ENCODE measurements at regions not wholly inside any gene's neighbourhood (a gene's known extent, or its start where the extent isn't known, plus 50 kb on each side); places are given as distances from the start of the nearest gene placed in this dataset.

- DNase-seq (ENCODE audit: low spot score): no peak
- no peaks in the 10 kb centered on the region for H3K36me3 ChIP-seq (ENCODE audit: insufficient read depth, low read length)
- no peaks in the 10 kb centered on the region for H4K20me1 ChIP-seq (ENCODE audit: insufficient read depth, low read length)
- no TSS peak for BruUV-seq (replicated peaks)
- H3K4me1 ChIP-seq (ENCODE audit: insufficient read depth, low read length, poor library complexity, severe bottlenecking): peaks cover 10% of the 10 kb centered on the region
- H3K4me2 ChIP-seq (ENCODE audit: low read length): peak overlapping the region; percentile 50
- ChIA-PET POLR2A (interaction anchor here (0.7 to 2.9 kb wide), 11 partner anchors 12 to 124 kb away, joined by 3 to 11 read pairs (median 3); partner anchors contain the start of gene LMO4), CTCF (ENCODE audit: unreplicated experiment) (interaction anchor here (0.5 to 0.7 kb wide), 2 partner anchors 124 to 603 kb away, joined by 3 read pairs; no protein-coding TSS in a partner anchor)
- peak overlapping the region; percentile 20 for H3K4me3 ChIP-seq (ENCODE audit: low read depth, low read length, poor library complexity, severe bottlenecking)
- H3K9me2 ChIP-seq (ENCODE audit: insufficient read depth, low read length): no peaks in the 10 kb centered on the region; the same call in 1 of the 2 replicates
- H3K27ac ChIP-seq (ENCODE audit: low read depth, low read length, poor library complexity, severe bottlenecking): no peak overlapping the region
- intact Hi-C loops (cut with micrococcal nuclease; ENCODE audit: unreplicated experiment): loop anchor here (1.0 kb wide), 1 partner anchor 122 kb away; the partner anchor contains the start of gene LMO4
- no peaks in the 10 kb centered on the region for H3K79me2 ChIP-seq (ENCODE audit: insufficient read depth, low read depth, low read length)
- no peak for TF ChIP-seq CTCF (conservative IDR thresholded peaks at IDR 0.05; ENCODE audit: low read length)
- TF ChIP-seq EZH2phosphoT487 (IDR thresholded peaks at IDR 0.05; ENCODE audit: borderline replicate concordance, low read depth, low read length): no peak
- peak overlapping the region; percentile 98 for H2AFZ ChIP-seq (ENCODE audit: low read length)
- no peaks in the 10 kb centered on the region for H3K9me3 ChIP-seq (ENCODE audit: low read length)
These were observed 121.5 kb downstream of the LMO4 start for GRCh38 chr1:87450136-87450535.

GRCh38 chr1:87450615-87451209 lies 122.0 kb downstream of the LMO4 start:
- Histone ChIP-seq H3K4me3 (ENCODE audit: low read depth, low read length, poor library complexity, severe bottlenecking) (no peak overlapping the region), H3K79me2 (ENCODE audit: insufficient read depth, low read depth, low read length) (no peaks in the 10 kb centered on the region), H3K4me2 (ENCODE audit: low read length) (peak overlapping the region; percentile 50; the same call in 1 of the 2 replicates), H3K4me1 (ENCODE audit: insufficient read depth, low read length, poor library complexity, severe bottlenecking) (peaks cover 10% of the 10 kb centered on the region), H3K27ac (ENCODE audit: low read depth, low read length, poor library complexity, severe bottlenecking) (no peak overlapping the region), H3K36me3 (ENCODE audit: insufficient read depth, low read length) (no peaks in the 10 kb centered on the region), H2AFZ (ENCODE audit: low read length) (peak overlapping the region; percentile 98; the same call in 1 of the 2 replicates), H3K9me3 (ENCODE audit: low read length) (no peaks in the 10 kb centered on the region), H3K9me2 (ENCODE audit: insufficient read depth, low read length) (no peaks in the 10 kb centered on the region; the same call in 1 of the 2 replicates), H4K20me1 (ENCODE audit: insufficient read depth, low read length) (no peaks in the 10 kb centered on the region)
- ChIA-PET POLR2A (interaction anchor here (0.6 to 2.9 kb wide), 15 partner anchors 11 to 637 kb away, joined by 3 to 11 read pairs (median 3); partner anchors contain the start of gene LMO4), CTCF (ENCODE audit: unreplicated experiment) (interaction anchor here (0.5 to 0.8 kb wide), 3 partner anchors 124 to 603 kb away, joined by 3 to 5 read pairs (median 3); no protein-coding TSS in a partner anchor)
- TF ChIP-seq CTCF (conservative IDR thresholded peaks at IDR 0.05; ENCODE audit: low read length) (peak; percentile 49), EZH2phosphoT487 (IDR thresholded peaks at IDR 0.05; ENCODE audit: borderline replicate concordance, low read depth, low read length) (no peak)
- intact Hi-C loops (cut with micrococcal nuclease; ENCODE audit: unreplicated experiment): loop anchor here (1.0 kb wide), 1 partner anchor 122 kb away; the partner anchor contains the start of gene LMO4
- BruUV-seq (replicated peaks): no TSS peak
- peak; percentile 31 for DNase-seq (ENCODE audit: low spot score)

All from OCI-LY7 (cell line).